ENCODE measurements at regions not wholly inside any gene's neighbourhood (a gene's known extent, or its start where the extent isn't known, plus 50 kb on each side); places are given as distances from the start of the nearest gene placed in this dataset.

DNA sequence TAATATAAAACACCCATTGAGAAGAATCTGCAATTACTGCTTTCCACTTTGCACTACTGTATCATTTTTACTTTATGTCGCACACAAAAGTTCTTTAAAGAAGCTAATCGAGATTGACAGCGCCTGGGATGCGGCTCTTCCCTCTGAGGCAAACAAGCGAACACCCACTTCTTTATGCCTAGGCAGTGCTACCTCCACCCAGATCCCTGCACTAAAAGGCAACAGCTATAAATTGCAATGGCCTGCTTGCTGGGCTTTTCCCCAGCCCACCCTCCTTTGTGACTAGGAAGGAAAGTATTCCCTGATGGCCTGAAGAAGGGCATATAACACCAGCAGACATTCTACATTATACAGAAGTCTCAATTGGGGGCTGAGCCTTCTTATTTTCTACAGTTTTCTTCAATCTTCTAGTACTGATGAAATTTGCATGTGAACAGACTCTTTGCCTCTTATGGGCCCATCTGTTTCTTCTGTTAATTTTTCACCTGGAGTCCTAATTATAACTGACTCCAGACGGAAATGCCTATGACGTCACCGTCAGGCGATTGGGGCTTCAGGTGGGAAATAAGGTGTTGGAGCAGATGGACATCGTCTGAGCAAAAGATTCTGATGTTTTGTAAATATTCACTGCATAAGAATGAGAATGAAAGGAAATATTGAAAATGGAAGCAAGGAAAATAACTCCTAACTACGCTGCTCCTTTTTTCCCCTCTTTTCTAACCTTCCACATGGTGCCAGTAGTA is 138.9 kb upstream of the DCC start:
- 72 to 76% methylated on average over 11 of the region's 11 CpGs for WGBS, 2 donors
- DNase-seq (ENCODE audit: low spot score in 2 of 2) = no peak
- Histone ChIP-seq H3K4me1 (no peaks in the 10 kb centered on the region), H3K36me3 (no peaks in the 10 kb centered on the region), H3K9me3 (no peaks in the 10 kb centered on the region), H3K27me3 (no peaks in the 10 kb centered on the region), H3K4me3 (no peak overlapping the region), H3K27ac (no peak overlapping the region)
- TF ChIP-seq, protein P1, sequence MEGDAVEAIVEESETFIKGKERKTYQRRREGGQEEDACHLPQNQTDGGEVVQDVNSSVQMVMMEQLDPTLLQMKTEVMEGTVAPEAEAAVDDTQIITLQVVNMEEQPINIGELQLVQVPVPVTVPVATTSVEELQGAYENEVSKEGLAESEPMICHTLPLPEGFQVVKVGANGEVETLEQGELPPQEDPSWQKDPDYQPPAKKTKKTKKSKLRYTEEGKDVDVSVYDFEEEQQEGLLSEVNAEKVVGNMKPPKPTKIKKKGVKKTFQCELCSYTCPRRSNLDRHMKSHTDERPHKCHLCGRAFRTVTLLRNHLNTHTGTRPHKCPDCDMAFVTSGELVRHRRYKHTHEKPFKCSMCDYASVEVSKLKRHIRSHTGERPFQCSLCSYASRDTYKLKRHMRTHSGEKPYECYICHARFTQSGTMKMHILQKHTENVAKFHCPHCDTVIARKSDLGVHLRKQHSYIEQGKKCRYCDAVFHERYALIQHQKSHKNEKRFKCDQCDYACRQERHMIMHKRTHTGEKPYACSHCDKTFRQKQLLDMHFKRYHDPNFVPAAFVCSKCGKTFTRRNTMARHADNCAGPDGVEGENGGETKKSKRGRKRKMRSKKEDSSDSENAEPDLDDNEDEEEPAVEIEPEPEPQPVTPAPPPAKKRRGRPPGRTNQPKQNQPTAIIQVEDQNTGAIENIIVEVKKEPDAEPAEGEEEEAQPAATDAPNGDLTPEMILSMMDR (IDR thresholded peaks at IDR 0.05) = no peak
- no peak for TF ChIP-seq EP300 (IDR thresholded peaks at IDR 0.05)
- TF ChIP-seq POLR2A (IDR thresholded peaks at IDR 0.05) = no peak

DNA sequence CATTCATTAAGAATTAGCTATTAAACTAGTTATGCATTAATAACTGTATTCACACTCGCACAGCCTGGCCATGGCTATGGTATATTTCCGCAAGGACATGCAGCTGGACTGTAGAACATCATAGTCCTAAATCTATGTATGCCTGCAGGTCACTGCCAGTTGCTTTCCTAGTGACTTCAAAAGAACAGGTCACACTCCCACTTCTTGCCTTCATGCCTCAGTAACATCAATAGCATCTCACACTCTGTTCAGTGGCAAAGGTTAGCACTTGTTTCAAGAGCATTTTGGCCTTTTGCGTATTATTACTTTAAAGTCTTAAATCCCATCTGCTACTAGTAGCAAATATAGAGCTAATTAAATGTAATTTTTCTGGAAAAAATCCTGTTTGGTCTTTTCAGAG is 131.4 kb upstream of the DCC start:
- Histone ChIP-seq H3K27ac (no peak overlapping the region), H3K36me3 (no peaks in the 10 kb centered on the region), H3K9me3 (no peaks in the 10 kb centered on the region), H3K4me1 (no peaks in the 10 kb centered on the region), H3K4me3 (no peak overlapping the region), H3K27me3 (no peaks in the 10 kb centered on the region)
- DNase-seq (ENCODE audit: low spot score in 2 of 2) = no peak
- WGBS, 2 donors = 92 to 94% methylated on average over 3 of the region's 3 CpGs
- TF ChIP-seq EP300 (IDR thresholded peaks at IDR 0.05) = no peak
- no peak for TF ChIP-seq POLR2A (IDR thresholded peaks at IDR 0.05)
- TF ChIP-seq, protein P1 (IDR thresholded peaks at IDR 0.05) = no peak

DNA sequence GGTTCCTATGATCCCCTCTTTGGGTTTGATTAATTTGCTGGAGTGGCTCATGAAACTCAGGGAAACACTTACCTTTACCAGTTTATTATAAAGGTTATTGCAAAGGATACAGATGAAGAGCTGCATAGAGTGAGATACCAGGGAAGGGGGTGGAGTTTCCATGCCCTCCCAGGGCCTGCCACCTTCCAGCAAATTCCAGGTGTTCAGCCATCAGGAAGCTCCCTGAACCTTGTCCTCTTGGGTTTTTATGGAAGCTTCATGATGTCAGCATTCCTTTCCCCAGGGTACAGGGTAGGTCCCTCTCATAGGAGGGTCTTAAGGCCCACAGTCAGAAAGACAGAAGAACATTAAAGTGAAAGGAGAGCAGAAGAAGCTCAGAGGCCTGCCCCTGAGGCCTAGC is 123.9 kb upstream of the DCC start:
- Histone ChIP-seq H3K27ac (no peak overlapping the region), H3K36me3 (no peaks in the 10 kb centered on the region), H3K4me3 (no peak overlapping the region), H3K27me3 (no peaks in the 10 kb centered on the region), H3K4me1 (no peaks in the 10 kb centered on the region), H3K9me3 (no peaks in the 10 kb centered on the region)
- TF ChIP-seq POLR2A (IDR thresholded peaks at IDR 0.05) (no peak), EP300 (IDR thresholded peaks at IDR 0.05) (no peak)
- TF ChIP-seq, protein P1 (IDR thresholded peaks at IDR 0.05) = no peak
- DNase-seq (ENCODE audit: low spot score in 2 of 2) = no peak

DNA sequence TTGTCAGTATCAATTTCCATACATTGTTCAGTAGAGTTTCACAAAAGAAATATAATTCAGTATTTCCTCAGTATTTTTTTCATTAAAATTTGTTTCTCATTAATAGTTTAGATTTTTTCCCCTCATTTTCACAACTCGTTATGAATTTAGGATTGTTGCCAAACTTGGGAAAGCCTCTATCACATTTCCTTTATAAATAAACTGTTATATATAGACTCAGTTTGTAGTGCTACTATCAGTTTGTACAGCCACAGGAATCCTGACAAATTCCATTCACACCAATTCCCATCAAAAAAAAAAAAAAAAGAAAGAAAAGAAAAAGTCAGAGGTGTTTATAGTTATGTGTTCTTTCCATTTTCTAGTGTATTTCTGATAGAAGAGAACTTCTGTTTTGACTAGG is 123.3 kb upstream of the DCC start:
- DNase-seq (ENCODE audit: low spot score in 2 of 2) = no peak
- no peaks in the 10 kb centered on the region for H3K4me1 ChIP-seq
- 45 to 61% methylated on average over 1 of the region's 1 CpG for WGBS, 2 donors
- no peaks in the 10 kb centered on the region for H3K9me3 ChIP-seq
- no peak overlapping the region for H3K27ac ChIP-seq
- no peak overlapping the region for H3K4me3 ChIP-seq
- H3K27me3 ChIP-seq = no peaks in the 10 kb centered on the region
- H3K36me3 ChIP-seq = no peaks in the 10 kb centered on the region
- TF ChIP-seq POLR2A (IDR thresholded peaks at IDR 0.05) (no peak), EP300 (IDR thresholded peaks at IDR 0.05) (no peak)
- TF ChIP-seq, protein P1 (IDR thresholded peaks at IDR 0.05) = no peak

DNA sequence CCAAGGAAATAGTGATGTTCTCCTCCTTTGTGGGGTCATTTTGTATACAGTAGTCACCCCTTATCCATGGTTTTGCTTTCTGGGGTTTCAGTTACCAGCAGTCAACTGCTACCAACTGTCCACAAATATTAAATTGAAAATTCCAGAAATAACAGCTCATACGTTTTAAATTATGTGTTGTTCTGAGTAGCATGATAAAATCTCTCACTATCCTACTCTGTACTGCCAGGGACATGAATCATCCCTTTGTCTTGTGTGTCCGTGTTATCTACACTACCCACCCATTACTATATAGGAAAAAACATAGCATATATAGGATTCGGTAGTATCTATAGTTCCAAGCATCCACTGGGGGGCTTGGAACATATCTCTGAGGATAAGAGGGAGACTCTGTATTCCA is 120.9 kb upstream of the DCC start:
- Histone ChIP-seq H3K27me3 (no peaks in the 10 kb centered on the region), H3K9me3 (no peaks in the 10 kb centered on the region), H3K4me3 (no peak overlapping the region), H3K36me3 (no peaks in the 10 kb centered on the region), H3K4me1 (no peaks in the 10 kb centered on the region), H3K27ac (no peak overlapping the region)
- DNase-seq (ENCODE audit: low spot score in 2 of 2) = no peak
- no peak for TF ChIP-seq EP300 (IDR thresholded peaks at IDR 0.05)
- TF ChIP-seq, protein P1 (IDR thresholded peaks at IDR 0.05) = no peak
- no peak for TF ChIP-seq POLR2A (IDR thresholded peaks at IDR 0.05)
- WGBS, 2 donors = 43 to 61% methylated on average over 3 of the region's 3 CpGs
